Liver (tissue), 3 donors: ENCODE measurements at regions not wholly inside any gene's neighbourhood (a gene's known extent, or its start where the extent isn't known, plus 50 kb on each side); places are given as distances from the start of the nearest gene placed in this dataset.

ENCODE experiments used
- GABPA ChIP-seq, 2 donors: IDR thresholded peaks in 1 of 2; conservative IDR thresholded peaks in 1 of 2; 2 replicates each; pipeline ENCODE4 v1.6.1; 2016; ENCODE audit warnings: antibody characterized with exemption in 2 of 2, mild to moderate bottlenecking in 1 of 2, moderate library complexity in 1 of 2
- TF ChIP-seq, protein P1 (sequence below): fragments of 150-350 bp; IDR thresholded peaks from 2 replicates; pipeline ENCODE4 v1.5.1; 2017; ENCODE audit warnings: improper control_type of control experiment, low read depth, low read length; ENCODE audit not compliant: missing input control
- TF ChIP-seq, protein P2 (sequence below): IDR thresholded peaks from 2 replicates; pipeline ENCODE4 v1.6.1; 2016; ENCODE audit warnings: antibody characterized with exemption, mild to moderate bottlenecking
- TF ChIP-seq, protein P3 (sequence below): IDR thresholded peaks from 2 replicates; pipeline ENCODE4 v1.6.1; 2016; ENCODE audit warnings: antibody characterized with exemption
- TF ChIP-seq, protein P4 (sequence below): IDR thresholded peaks from 2 replicates; pipeline ENCODE4 v1.6.1; 2016; ENCODE audit warnings: antibody characterized with exemption
- donor health status: healthy.
- donor health status: healthy.

DNA sequence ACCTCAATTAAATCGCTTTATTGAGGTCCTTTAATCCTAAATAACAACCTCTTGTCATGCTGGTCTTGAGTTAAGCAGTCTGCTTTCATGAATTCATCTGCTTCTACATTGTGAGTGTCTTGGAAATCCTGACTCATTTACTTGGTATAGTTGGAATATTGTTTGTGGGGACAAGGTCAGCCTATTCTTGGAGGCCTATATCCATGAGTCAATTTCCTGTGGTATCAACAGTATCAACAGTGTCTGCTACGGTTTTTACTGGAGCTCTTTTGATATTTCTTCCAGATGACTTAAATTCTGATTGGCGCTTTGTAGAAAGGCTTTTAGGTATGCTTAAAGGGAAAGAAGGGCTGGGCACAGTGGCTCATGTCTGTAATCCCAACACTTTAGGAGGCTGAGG lies 71.2 kb upstream of the PARP8 start:
- TF ChIP-seq GABPA (IDR thresholded peaks at IDR 0.05 in 1 of 2, conservative IDR thresholded peaks at IDR 0.05 in 1 of 2), result no peak
- TF ChIP-seq, protein P1, sequence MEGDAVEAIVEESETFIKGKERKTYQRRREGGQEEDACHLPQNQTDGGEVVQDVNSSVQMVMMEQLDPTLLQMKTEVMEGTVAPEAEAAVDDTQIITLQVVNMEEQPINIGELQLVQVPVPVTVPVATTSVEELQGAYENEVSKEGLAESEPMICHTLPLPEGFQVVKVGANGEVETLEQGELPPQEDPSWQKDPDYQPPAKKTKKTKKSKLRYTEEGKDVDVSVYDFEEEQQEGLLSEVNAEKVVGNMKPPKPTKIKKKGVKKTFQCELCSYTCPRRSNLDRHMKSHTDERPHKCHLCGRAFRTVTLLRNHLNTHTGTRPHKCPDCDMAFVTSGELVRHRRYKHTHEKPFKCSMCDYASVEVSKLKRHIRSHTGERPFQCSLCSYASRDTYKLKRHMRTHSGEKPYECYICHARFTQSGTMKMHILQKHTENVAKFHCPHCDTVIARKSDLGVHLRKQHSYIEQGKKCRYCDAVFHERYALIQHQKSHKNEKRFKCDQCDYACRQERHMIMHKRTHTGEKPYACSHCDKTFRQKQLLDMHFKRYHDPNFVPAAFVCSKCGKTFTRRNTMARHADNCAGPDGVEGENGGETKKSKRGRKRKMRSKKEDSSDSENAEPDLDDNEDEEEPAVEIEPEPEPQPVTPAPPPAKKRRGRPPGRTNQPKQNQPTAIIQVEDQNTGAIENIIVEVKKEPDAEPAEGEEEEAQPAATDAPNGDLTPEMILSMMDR, result no peak
- TF ChIP-seq, protein P2, sequence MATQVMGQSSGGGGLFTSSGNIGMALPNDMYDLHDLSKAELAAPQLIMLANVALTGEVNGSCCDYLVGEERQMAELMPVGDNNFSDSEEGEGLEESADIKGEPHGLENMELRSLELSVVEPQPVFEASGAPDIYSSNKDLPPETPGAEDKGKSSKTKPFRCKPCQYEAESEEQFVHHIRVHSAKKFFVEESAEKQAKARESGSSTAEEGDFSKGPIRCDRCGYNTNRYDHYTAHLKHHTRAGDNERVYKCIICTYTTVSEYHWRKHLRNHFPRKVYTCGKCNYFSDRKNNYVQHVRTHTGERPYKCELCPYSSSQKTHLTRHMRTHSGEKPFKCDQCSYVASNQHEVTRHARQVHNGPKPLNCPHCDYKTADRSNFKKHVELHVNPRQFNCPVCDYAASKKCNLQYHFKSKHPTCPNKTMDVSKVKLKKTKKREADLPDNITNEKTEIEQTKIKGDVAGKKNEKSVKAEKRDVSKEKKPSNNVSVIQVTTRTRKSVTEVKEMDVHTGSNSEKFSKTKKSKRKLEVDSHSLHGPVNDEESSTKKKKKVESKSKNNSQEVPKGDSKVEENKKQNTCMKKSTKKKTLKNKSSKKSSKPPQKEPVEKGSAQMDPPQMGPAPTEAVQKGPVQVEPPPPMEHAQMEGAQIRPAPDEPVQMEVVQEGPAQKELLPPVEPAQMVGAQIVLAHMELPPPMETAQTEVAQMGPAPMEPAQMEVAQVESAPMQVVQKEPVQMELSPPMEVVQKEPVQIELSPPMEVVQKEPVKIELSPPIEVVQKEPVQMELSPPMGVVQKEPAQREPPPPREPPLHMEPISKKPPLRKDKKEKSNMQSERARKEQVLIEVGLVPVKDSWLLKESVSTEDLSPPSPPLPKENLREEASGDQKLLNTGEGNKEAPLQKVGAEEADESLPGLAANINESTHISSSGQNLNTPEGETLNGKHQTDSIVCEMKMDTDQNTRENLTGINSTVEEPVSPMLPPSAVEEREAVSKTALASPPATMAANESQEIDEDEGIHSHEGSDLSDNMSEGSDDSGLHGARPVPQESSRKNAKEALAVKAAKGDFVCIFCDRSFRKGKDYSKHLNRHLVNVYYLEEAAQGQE, result no peak
- TF ChIP-seq, protein P3, sequence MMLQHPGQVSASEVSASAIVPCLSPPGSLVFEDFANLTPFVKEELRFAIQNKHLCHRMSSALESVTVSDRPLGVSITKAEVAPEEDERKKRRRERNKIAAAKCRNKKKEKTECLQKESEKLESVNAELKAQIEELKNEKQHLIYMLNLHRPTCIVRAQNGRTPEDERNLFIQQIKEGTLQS, result no peak
- TF ChIP-seq, protein P4, sequence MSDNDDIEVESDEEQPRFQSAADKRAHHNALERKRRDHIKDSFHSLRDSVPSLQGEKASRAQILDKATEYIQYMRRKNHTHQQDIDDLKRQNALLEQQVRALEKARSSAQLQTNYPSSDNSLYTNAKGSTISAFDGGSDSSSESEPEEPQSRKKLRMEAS, result no peak
